RWPE1 (cell line): ENCODE measurements at regions not wholly inside any gene's neighbourhood (a gene's known extent, or its start where the extent isn't known, plus 50 kb on each side); places are given as distances from the start of the nearest gene placed in this dataset.

Experiments used
- CTCF ChIA-PET: fragments of 350-600 bp; sonication (Branson Sonifier 250); formaldehyde crosslinking; extraction: SDS; loops from one replicate; lab custom pipeline; 2021; lab: Yijun Ruan, JAX
- POLR2A ChIA-PET: fragments of 400-600 bp; formaldehyde crosslinking; extraction: SDS; loops from one replicate; lab custom pipeline; 2020; ENCODE audit warnings: antibody characterized with exemption; ENCODE audit not compliant: low non-redundant PET; lab: Yijun Ruan, JAX
- DNase-seq: peaks from one replicate; pipeline ENCODE4 v3.0.0; 2012; ENCODE audit warnings: low spot score
- H3K27ac ChIP-seq: fragments of 450-650 bp; 2 replicates; pipeline ENCODE4 v1.5.1; 2017
- TF ChIP-seq, protein P1 (sequence below): fragments of 450-650 bp; conservative IDR thresholded peaks from 2 replicates; pipeline ENCODE4 v1.5.1; 2017; ENCODE audit warnings: low read depth, mild to moderate bottlenecking

DNA sequence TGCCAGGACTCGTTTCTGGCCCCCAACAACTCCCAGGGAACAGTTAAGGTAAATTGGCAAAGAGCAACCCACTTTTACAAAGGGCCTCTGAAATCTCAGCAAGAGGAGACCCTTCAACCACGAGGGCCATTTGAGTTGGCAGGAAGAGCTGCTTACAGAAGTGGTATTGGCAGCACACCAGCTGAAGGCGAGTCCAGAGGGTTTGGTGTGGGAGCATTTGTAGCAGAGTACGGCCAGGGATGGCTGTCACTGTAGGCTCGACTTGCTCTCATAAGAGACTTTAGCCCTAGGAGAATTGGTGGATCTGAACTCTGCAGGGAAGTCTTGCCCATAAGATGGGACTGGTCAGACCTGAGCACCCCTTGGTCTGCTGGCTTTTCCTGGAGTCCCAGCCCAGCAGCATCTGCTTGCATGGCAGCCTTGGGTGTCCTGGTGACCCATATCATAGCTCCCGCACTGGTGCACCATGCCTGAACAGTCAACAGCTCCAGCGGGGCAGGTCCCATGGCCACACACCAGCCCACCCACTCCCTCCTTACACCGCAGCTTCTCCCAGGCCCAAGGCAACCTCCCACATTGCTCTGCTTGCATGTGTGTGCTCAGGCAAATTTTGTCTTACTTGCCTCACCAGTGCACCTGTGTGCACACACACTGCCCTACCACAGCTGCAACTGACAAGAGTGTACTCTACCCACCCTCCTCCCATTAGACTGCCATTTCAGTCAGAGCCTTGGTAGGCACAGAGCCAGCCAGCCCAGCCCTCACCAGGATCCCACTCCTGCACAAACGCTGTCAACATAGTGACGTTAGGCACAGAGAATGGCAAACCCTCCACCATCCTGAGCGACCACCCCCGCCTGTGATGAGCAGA, 861.6 kb upstream of the DPPA4 start:
- ChIA-PET POLR2A (no interaction called here), CTCF (no interaction called here)
- DNase-seq = no peak
- H3K27ac ChIP-seq = no peak overlapping the region
- TF ChIP-seq, protein P1, sequence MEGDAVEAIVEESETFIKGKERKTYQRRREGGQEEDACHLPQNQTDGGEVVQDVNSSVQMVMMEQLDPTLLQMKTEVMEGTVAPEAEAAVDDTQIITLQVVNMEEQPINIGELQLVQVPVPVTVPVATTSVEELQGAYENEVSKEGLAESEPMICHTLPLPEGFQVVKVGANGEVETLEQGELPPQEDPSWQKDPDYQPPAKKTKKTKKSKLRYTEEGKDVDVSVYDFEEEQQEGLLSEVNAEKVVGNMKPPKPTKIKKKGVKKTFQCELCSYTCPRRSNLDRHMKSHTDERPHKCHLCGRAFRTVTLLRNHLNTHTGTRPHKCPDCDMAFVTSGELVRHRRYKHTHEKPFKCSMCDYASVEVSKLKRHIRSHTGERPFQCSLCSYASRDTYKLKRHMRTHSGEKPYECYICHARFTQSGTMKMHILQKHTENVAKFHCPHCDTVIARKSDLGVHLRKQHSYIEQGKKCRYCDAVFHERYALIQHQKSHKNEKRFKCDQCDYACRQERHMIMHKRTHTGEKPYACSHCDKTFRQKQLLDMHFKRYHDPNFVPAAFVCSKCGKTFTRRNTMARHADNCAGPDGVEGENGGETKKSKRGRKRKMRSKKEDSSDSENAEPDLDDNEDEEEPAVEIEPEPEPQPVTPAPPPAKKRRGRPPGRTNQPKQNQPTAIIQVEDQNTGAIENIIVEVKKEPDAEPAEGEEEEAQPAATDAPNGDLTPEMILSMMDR = no peak

- no peak for DNase-seq
- no peak overlapping the region for H3K27ac ChIP-seq
- POLR2A ChIA-PET = no interaction called here
- TF ChIP-seq, protein P1 = no peak
- CTCF ChIA-PET = no interaction called here
These were observed 862.2 kb upstream of the DPPA4 start for GRCh38 chr3:110199588-110199943.

DNA sequence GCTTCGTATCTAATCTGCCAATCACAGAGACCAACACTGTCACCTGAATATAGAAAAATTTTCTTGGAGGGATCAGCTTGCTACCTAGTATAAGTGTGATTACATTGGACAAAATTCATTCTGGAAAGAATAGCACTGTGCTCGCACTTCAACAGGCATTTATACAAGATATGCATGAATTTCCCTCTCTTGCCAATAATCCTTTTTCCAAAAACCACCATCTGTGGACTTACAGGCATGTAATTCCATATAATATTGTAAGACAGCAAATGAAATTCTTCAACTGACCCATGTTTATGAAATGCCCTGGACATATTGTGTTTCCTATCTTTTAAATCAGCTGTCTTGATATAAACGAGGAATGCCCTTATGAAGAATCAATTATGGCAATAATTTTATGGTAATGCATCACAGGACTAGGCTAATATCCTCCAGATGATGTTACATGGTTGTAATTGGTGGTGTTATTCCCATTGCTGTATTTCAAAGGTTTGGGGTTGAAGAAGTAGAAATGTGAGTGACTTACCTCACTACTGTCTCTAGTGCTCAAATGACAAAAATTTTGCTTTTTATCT, 861.4 kb upstream of the NECTIN3 start:
- POLR2A ChIA-PET = no interaction called here
- CTCF ChIA-PET = interaction anchor here (0.6 kb wide), 1 partner anchor 212 kb away, joined by 3 read pairs; no protein-coding TSS in a partner anchor

DNA sequence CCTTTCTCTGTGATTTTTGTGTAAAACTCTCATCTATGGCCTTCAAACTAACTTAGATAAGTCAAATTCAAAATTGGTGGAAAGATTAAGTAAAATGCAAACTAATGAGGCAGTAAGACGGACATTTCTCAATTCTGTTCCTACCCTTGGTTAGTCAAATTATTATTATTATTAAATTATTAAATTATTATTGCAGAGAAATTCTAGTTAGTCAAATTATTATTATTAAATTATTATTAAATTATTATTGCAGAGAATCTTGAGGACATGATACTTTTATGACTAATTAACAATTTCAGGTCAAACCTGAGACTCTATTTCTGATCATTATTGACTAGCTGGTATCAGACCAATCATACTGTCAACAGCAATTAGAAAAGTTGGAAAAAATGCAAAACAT, 845.0 kb upstream of the NECTIN3 start:
- no peak for DNase-seq
- TF ChIP-seq, protein P1 = no peak
- ChIA-PET CTCF (no interaction called here), POLR2A (no interaction called here)
- no peak overlapping the region for H3K27ac ChIP-seq

More for the DNA sequence above, 861.4 kb upstream of the NECTIN3 start:
- TF ChIP-seq, protein P1 = no peak
- DNase-seq = no peak
- H3K27ac ChIP-seq = no peak overlapping the region

- POLR2A ChIA-PET = no interaction called here
- TF ChIP-seq, protein P1 = no peak
- CTCF ChIA-PET = no interaction called here
These were observed 843.6 kb upstream of the NECTIN3 start for GRCh38 chr3:110227991-110228390.

DNA sequence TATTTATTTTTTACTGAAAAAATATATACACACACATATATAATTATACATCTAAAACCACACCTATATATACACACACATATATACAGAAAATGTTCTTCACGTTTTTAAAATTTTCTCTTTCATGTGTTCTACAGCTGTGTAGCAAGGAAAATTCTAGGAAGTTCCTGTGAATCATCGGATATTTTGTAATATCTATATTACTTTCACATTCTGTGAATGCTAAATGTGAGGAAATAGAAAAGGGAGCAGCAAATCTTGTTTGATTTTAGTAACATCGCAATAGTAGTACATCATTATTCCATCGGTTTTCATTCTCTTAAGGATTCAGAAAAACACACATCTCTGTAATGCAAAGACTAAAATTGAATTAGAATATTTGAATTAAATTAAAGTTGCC, 836.8 kb upstream of the NECTIN3 start:
- TF ChIP-seq, protein P1 = no peak
- H3K27ac ChIP-seq = no peak overlapping the region
- DNase-seq = no peak
- CTCF ChIA-PET = no interaction called here
- POLR2A ChIA-PET = no interaction called here

More at GRCh38 chr3:110227991-110228390, 843.6 kb upstream of the NECTIN3 start:
- H3K27ac ChIP-seq = no peak overlapping the region
- no peak for DNase-seq
